LNCaP clone FGC (cell line): ENCODE measurements at regions not wholly inside any gene's neighbourhood (a gene's known extent, or its start where the extent isn't known, plus 50 kb on each side); places are given as distances from the start of the nearest gene placed in this dataset.
"Not testable (repeated sequence)": the region's sequence is repeated elsewhere in the genome, so short reads cannot be mapped to it uniquely, and the experiment has no call there.

Experiments used
- DNase-seq: peaks from one replicate; pipeline ENCODE4 v3.0.0-alpha.2; 2011; ENCODE audit warnings: low read depth
- H3K4me3 ChIP-seq: 2 replicates; pipeline ENCODE4 v1.5.1; 2011; ENCODE audit warnings: mild to moderate bottlenecking, low read depth, low read length, control low read depth
- CTCF ChIP-seq: IDR thresholded peaks from 2 replicates; pipeline ENCODE4 v1.5.1; 2012; ENCODE audit warnings: mild to moderate bottlenecking; ENCODE audit not compliant: control insufficient read depth, insufficient read depth; ENCODE audit errors: extremely low read depth

- DNase-seq = no peak
- no peak for TF ChIP-seq CTCF
- no peak overlapping the region for H3K4me3 ChIP-seq
Measured at GRCh38 chr6:50539447-50539846, 173.9 kb upstream of the TFAP2D start.

- DNase-seq = no peak
- no peak for TF ChIP-seq CTCF
- no peak overlapping the region for H3K4me3 ChIP-seq
Measured at GRCh38 chr6:50541941-50542340, 171.4 kb upstream of the TFAP2D start.

- DNase-seq = no peak
- no peak overlapping the region for H3K4me3 ChIP-seq
- no peak for TF ChIP-seq CTCF
Measured at GRCh38 chr6:50543666-50544065, 169.7 kb upstream of the TFAP2D start.

- TF ChIP-seq CTCF = no peak
- no peak for DNase-seq
- no peak overlapping the region for H3K4me3 ChIP-seq
Measured at GRCh38 chr6:50549026-50549425, 164.3 kb upstream of the TFAP2D start.

GRCh38 chr6:50549475-50549874, 163.9 kb upstream of the TFAP2D start:
- TF ChIP-seq CTCF = no peak
- no peak for DNase-seq
- H3K4me3 ChIP-seq = no peak overlapping the region

GRCh38 chr6:50555982-50556381, 157.3 kb upstream of the TFAP2D start:
- no peak overlapping the region for H3K4me3 ChIP-seq
- TF ChIP-seq CTCF = no peak
- DNase-seq = no peak

- no peak for DNase-seq
- H3K4me3 ChIP-seq = no peak overlapping the region
- no peak for TF ChIP-seq CTCF
Measured at GRCh38 chr6:50565004-50565403, 148.3 kb upstream of the TFAP2D start.

- not testable (repeated sequence) for H3K4me3 ChIP-seq, DNase-seq
Measured at GRCh38 chr6:50571230-50571629, 142.1 kb upstream of the TFAP2D start.
